ENCODE measurements at regions not wholly inside any gene's neighbourhood (a gene's known extent, or its start where the extent isn't known, plus 50 kb on each side); places are given as distances from the start of the nearest gene placed in this dataset.

GRCh38 chr15:69742361-69742760 lies 289.7 kb downstream of the RPLP1 start:
- Mint-ChIP-seq H3K27ac (no peak overlapping the region), H3K4me3 (no peak overlapping the region), H3K9me3 (peaks cover 11% of the 10 kb centered on the region), H3K4me1 (peaks cover 40% of the 10 kb centered on the region), H3K36me3 (ENCODE audit: low read depth) (peaks cover 8% of the 10 kb centered on the region), H3K27me3 (peaks cover 12% of the 10 kb centered on the region)
- intact Hi-C loops (cut with micrococcal nuclease), result no loop called here
- DNase-seq, result no peak

DNA sequence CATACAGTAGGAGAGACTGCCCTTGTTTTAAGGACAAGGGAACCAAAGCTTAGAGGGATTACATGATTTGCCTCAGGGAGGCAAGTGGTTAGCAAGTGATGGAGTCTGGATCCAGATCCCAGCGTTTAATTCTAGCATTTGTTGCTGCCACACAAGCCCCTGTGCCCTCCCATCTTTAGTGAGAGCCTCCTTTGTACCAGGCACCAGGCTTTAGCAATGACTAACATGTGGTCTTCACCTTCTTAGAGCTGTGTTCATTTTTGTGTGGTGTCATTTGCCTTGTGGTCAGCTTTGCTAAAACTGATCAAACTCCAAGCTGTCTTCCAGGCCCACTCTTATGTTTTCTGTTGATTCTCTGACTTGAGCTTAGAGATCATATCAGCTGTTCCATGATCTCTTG lies 290.5 kb downstream of the RPLP1 start:
- Mint-ChIP-seq H3K9me3 (peaks cover 11% of the 10 kb centered on the region), H3K4me3 (no peak overlapping the region), H3K27ac (no peak overlapping the region), H3K4me1 (peaks cover 38% of the 10 kb centered on the region), H3K27me3 (peaks cover 12% of the 10 kb centered on the region), H3K36me3 (ENCODE audit: low read depth) (peaks cover 8% of the 10 kb centered on the region)
- intact Hi-C loops (cut with micrococcal nuclease), result no loop called here
- DNase-seq, result no peak

GRCh38 chr15:69744391-69745162 lies 292.0 kb downstream of the RPLP1 start:
- intact Hi-C loops (cut with micrococcal nuclease), result no loop called here
- Mint-ChIP-seq H3K9me3 (peaks cover 13% of the 10 kb centered on the region), H3K27ac (no peak overlapping the region), H3K36me3 (ENCODE audit: low read depth) (peaks cover 3% of the 10 kb centered on the region), H3K4me3 (no peak overlapping the region), H3K27me3 (peaks cover 10% of the 10 kb centered on the region), H3K4me1 (peaks cover 48% of the 10 kb centered on the region)
- DNase-seq, result no peak

- H3K4me3 Mint-ChIP-seq, result no peak overlapping the region
- peaks cover 7% of the 10 kb centered on the region for H3K27me3 Mint-ChIP-seq
- H3K36me3 Mint-ChIP-seq (ENCODE audit: low read depth), result peaks cover 11% of the 10 kb centered on the region
- intact Hi-C loops (cut with micrococcal nuclease), result no loop called here
- DNase-seq, result no peak
- H3K27ac Mint-ChIP-seq, result no peak overlapping the region
- H3K4me1 Mint-ChIP-seq, result peaks cover 58% of the 10 kb centered on the region
- peaks cover 19% of the 10 kb centered on the region for H3K9me3 Mint-ChIP-seq
Measured at GRCh38 chr15:69747193-69747592, 294.6 kb downstream of the RPLP1 start.

GRCh38 chr15:69748131-69748530 lies 295.5 kb downstream of the RPLP1 start:
- Mint-ChIP-seq H3K4me3 (no peak overlapping the region), H3K27ac (peak overlapping the region; percentile 1), H3K9me3 (peaks cover 25% of the 10 kb centered on the region), H3K4me1 (peaks cover 53% of the 10 kb centered on the region), H3K36me3 (ENCODE audit: low read depth) (peaks cover 17% of the 10 kb centered on the region), H3K27me3 (peaks cover 7% of the 10 kb centered on the region)
- DNase-seq, result no peak
- intact Hi-C loops (cut with micrococcal nuclease), result no loop called here

- peaks cover 23% of the 10 kb centered on the region for H3K36me3 Mint-ChIP-seq (ENCODE audit: low read depth)
- H3K4me1 Mint-ChIP-seq, result peaks cover 48% of the 10 kb centered on the region
- no peak for DNase-seq
- H3K4me3 Mint-ChIP-seq, result no peak overlapping the region
- intact Hi-C loops (cut with micrococcal nuclease), result no loop called here
- H3K9me3 Mint-ChIP-seq, result peaks cover 28% of the 10 kb centered on the region
- peak overlapping the region; percentile 1 for H3K27ac Mint-ChIP-seq
- peaks cover 5% of the 10 kb centered on the region for H3K27me3 Mint-ChIP-seq
Measured at GRCh38 chr15:69748576-69749185, 296.1 kb downstream of the RPLP1 start.

GRCh38 chr15:69749274-69749673 lies 296.7 kb downstream of the RPLP1 start:
- Mint-ChIP-seq H3K4me3 (no peak overlapping the region), H3K36me3 (ENCODE audit: low read depth) (peaks cover 27% of the 10 kb centered on the region), H3K4me1 (peaks cover 45% of the 10 kb centered on the region), H3K27ac (no peak overlapping the region), H3K27me3 (peaks cover 5% of the 10 kb centered on the region), H3K9me3 (peaks cover 30% of the 10 kb centered on the region)
- no peak for DNase-seq
- intact Hi-C loops (cut with micrococcal nuclease), result no loop called here

DNA sequence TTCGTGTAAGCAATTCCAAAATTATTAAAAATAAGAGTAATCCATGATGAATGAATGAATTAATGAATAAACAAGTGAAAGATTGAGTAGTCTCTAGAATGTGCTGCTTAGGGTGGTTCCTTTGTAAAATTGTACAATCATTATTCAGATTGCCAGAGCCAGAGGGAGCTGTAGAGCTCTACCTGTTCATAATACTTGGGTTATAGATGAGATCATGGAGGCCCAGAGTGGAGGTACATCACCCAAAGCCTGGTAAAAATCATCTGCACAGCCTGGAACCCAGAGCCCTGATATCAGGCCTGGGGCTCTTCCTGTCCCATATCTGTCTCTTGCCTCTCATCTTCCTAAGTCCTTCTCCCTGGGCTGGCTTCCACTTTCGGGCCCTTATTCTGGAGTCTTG lies 297.2 kb downstream of the RPLP1 start:
- Mint-ChIP-seq H3K36me3 (ENCODE audit: low read depth) (peaks cover 32% of the 10 kb centered on the region), H3K9me3 (peaks cover 30% of the 10 kb centered on the region), H3K4me1 (peaks cover 45% of the 10 kb centered on the region), H3K27ac (peak overlapping the region; percentile 7), H3K27me3 (peaks cover 5% of the 10 kb centered on the region), H3K4me3 (no peak overlapping the region)
- intact Hi-C loops (cut with micrococcal nuclease), result no loop called here
- no peak for DNase-seq

GRCh38 chr15:69750253-69750652 lies 297.6 kb downstream of the RPLP1 start:
- Mint-ChIP-seq H3K36me3 (ENCODE audit: low read depth) (peaks cover 32% of the 10 kb centered on the region), H3K4me1 (peaks cover 46% of the 10 kb centered on the region)

GRCh38 chr15:69751147-69751546 lies 298.5 kb downstream of the RPLP1 start:
- peaks cover 48% of the 10 kb centered on the region for H3K4me1 Mint-ChIP-seq
- H3K27me3 Mint-ChIP-seq, result peaks cover 3% of the 10 kb centered on the region
- no peak overlapping the region for H3K27ac Mint-ChIP-seq
- intact Hi-C loops (cut with micrococcal nuclease), result no loop called here
- peaks cover 30% of the 10 kb centered on the region for H3K9me3 Mint-ChIP-seq
- H3K4me3 Mint-ChIP-seq, result no peak overlapping the region
- H3K36me3 Mint-ChIP-seq (ENCODE audit: low read depth), result peaks cover 34% of the 10 kb centered on the region
- DNase-seq, result no peak

More at GRCh38 chr15:69750253-69750652, 297.6 kb downstream of the RPLP1 start:
- H3K27ac Mint-ChIP-seq, result peak overlapping the region; percentile 7
- no peak overlapping the region for H3K4me3 Mint-ChIP-seq
- peaks cover 30% of the 10 kb centered on the region for H3K9me3 Mint-ChIP-seq
- DNase-seq, result no peak
- peaks cover 5% of the 10 kb centered on the region for H3K27me3 Mint-ChIP-seq
- intact Hi-C loops (cut with micrococcal nuclease), result no loop called here

GRCh38 chr15:69751566-69751965 lies 298.9 kb downstream of the RPLP1 start:
- Mint-ChIP-seq H3K27ac (no peak overlapping the region), H3K4me1 (peaks cover 51% of the 10 kb centered on the region), H3K36me3 (ENCODE audit: low read depth) (peaks cover 34% of the 10 kb centered on the region), H3K9me3 (peaks cover 30% of the 10 kb centered on the region), H3K27me3 (peaks cover 3% of the 10 kb centered on the region), H3K4me3 (no peak overlapping the region)
- DNase-seq, result no peak
- intact Hi-C loops (cut with micrococcal nuclease), result no loop called here

GRCh38 chr15:69753867-69754266 lies 301.2 kb downstream of the RPLP1 start:
- H3K9me3 Mint-ChIP-seq, result peaks cover 31% of the 10 kb centered on the region
- intact Hi-C loops (cut with micrococcal nuclease), result no loop called here
- DNase-seq, result no peak
- H3K27ac Mint-ChIP-seq, result no peak overlapping the region
- H3K27me3 Mint-ChIP-seq, result no peaks in the 10 kb centered on the region
- no peak overlapping the region for H3K4me3 Mint-ChIP-seq
- H3K36me3 Mint-ChIP-seq (ENCODE audit: low read depth), result peaks cover 38% of the 10 kb centered on the region
- H3K4me1 Mint-ChIP-seq, result peaks cover 58% of the 10 kb centered on the region

GRCh38 chr15:69754313-69754712 lies 301.7 kb downstream of the RPLP1 start:
- intact Hi-C loops (cut with micrococcal nuclease), result no loop called here
- Mint-ChIP-seq H3K4me1 (peaks cover 61% of the 10 kb centered on the region), H3K27me3 (peaks cover 2% of the 10 kb centered on the region), H3K36me3 (ENCODE audit: low read depth) (peaks cover 42% of the 10 kb centered on the region), H3K27ac (peak overlapping the region; percentile 87), H3K4me3 (peak overlapping the region; percentile 69), H3K9me3 (peaks cover 31% of the 10 kb centered on the region)
- DNase-seq, result no peak

- Mint-ChIP-seq H3K4me1 (peaks cover 67% of the 10 kb centered on the region), H3K27ac (peak overlapping the region; percentile 87), H3K9me3 (peaks cover 23% of the 10 kb centered on the region), H3K36me3 (ENCODE audit: low read depth) (peaks cover 43% of the 10 kb centered on the region), H3K27me3 (peaks cover 2% of the 10 kb centered on the region), H3K4me3 (peak overlapping the region; percentile 69)
- intact Hi-C loops (cut with micrococcal nuclease), result loop anchor here (1.0 to 5.0 kb wide), 9 partner anchors 34 to 752 kb away; no protein-coding TSS in a partner anchor
- peak; percentile 94 for DNase-seq
Measured at GRCh38 chr15:69755551-69756310, 303.1 kb downstream of the RPLP1 start.

All from activated CD4-positive, alpha-beta T cell treated with anti-CD3 and anti-CD28 coated beads, Interleukin-2, amount 10 ng/mL, durations not matched to agents 24 days and 14 days (primary cell).